Smooth muscle cell (in vitro differentiated cells): ENCODE measurements at regions not wholly inside any gene's neighbourhood (a gene's known extent, or its start where the extent isn't known, plus 50 kb on each side); places are given as distances from the start of the nearest gene placed in this dataset.
A peak's percentile ranks its signal among the peaks of the same experiment; 100 is the strongest.
"Not testable (repeated sequence)": the region's sequence is repeated elsewhere in the genome, so short reads cannot be mapped to it uniquely, and the experiment has no call there.

Experiments used
- DNase-seq: peaks from one replicate; lab custom pipeline; 2025; ENCODE audit not compliant: unreplicated experiment; lab: John Stamatoyannopoulos, UW
- H2AFZ ChIP-seq: fragments of 200-600 bp; sonication (generic); 2 replicates; pipeline ENCODE4 v1.6.0; 2016; ENCODE audit warnings: antibody characterized with exemption, low read depth, mild to moderate bottlenecking
- H3F3A ChIP-seq: fragments of 200-600 bp; sonication (generic); 2 replicates; pipeline ENCODE4 v1.6.0; 2017; ENCODE audit warnings: antibody characterized with exemption, low read depth
- H3K27ac ChIP-seq: fragments of 200-600 bp; sonication (generic); 2 replicates; pipeline ENCODE4 v1.5.1; 2016; ENCODE audit warnings: low read depth, mild to moderate bottlenecking
- H3K27me3 ChIP-seq: fragments of 200-600 bp; sonication (generic); 2 replicates; pipeline ENCODE4 v1.6.1; 2016; ENCODE audit warnings: low read depth, mild to moderate bottlenecking
- H3K36me3 ChIP-seq: fragments of 200-600 bp; sonication (generic); 2 replicates; pipeline ENCODE4 v1.5.1; 2016; ENCODE audit warnings: low read depth
- H3K4me1 ChIP-seq: fragments of 200-600 bp; sonication (generic); 2 replicates; pipeline ENCODE4 v1.5.1; 2016; ENCODE audit warnings: low read depth
- H3K4me2 ChIP-seq: fragments of 200-600 bp; sonication (generic); 2 replicates; pipeline ENCODE4 v1.6.0; 2016; ENCODE audit warnings: mild to moderate bottlenecking
- H3K4me3 ChIP-seq: fragments of 200-600 bp; sonication (generic); 2 replicates; pipeline ENCODE4 v1.5.1; 2016; ENCODE audit warnings: mild to moderate bottlenecking
- H3K79me2 ChIP-seq: fragments of 200-600 bp; sonication (generic); 2 replicates; pipeline ENCODE4 v1.6.0; 2016; ENCODE audit warnings: low read depth, mild to moderate bottlenecking
- H3K9ac ChIP-seq: fragments of 200-600 bp; sonication (generic); 2 replicates; pipeline ENCODE4 v1.6.0; 2016; ENCODE audit warnings: low read depth
- H3K9me3 ChIP-seq: fragments of 200-600 bp; sonication (generic); replicated peaks from 2 replicates; pipeline ENCODE4 v1.5.1; 2016; ENCODE audit warnings: low read depth
- H4K20me1 ChIP-seq: fragments of 200-600 bp; sonication (generic); 2 replicates; pipeline ENCODE4 v1.6.0; 2016; ENCODE audit warnings: low read depth
- CTCF ChIP-seq: fragments of 200-600 bp; sonication (generic); IDR thresholded peaks from 2 replicates; pipeline ENCODE4 v1.5.1; 2017; ENCODE audit warnings: borderline replicate concordance, mild to moderate bottlenecking, antibody characterized with exemption; ENCODE audit not compliant: insufficient read depth, poor library complexity, severe bottlenecking
- WGBS: methylation state at CpG from one replicate; pipeline ENCODE4 v1.1.7; 2016; ENCODE audit warnings: low lambda C conversion rate; 5-methylcytosine and 5-hydroxymethylcytosine counted together

- H3K27me3 ChIP-seq, result peaks cover 5% of the 10 kb centered on the region
- no peak overlapping the region for H3K4me2 ChIP-seq
- no peaks in the 10 kb centered on the region for H3F3A ChIP-seq
- H2AFZ ChIP-seq, result no peak overlapping the region
- DNase-seq, result no peak
- peak overlapping the region; percentile 24 for H3K27ac ChIP-seq
- no peaks in the 10 kb centered on the region for H3K9me3 ChIP-seq
- no peak overlapping the region for H3K4me3 ChIP-seq
- TF ChIP-seq CTCF, result no peak
- WGBS, result 94% methylated on average over 9 of the region's 9 CpGs
- H3K9ac ChIP-seq, result no peak overlapping the region
- no peaks in the 10 kb centered on the region for H3K4me1 ChIP-seq
- H3K36me3 ChIP-seq, result no peaks in the 10 kb centered on the region
- no peaks in the 10 kb centered on the region for H4K20me1 ChIP-seq
- no peaks in the 10 kb centered on the region for H3K79me2 ChIP-seq
Observed at GRCh38 chr10:8159341-8160165, 105.1 kb downstream of the GATA3 start.

GRCh38 chr10:8163824-8164223 is 109.3 kb downstream of the GATA3 start:
- H3K9ac ChIP-seq, result no peak overlapping the region
- H3K36me3 ChIP-seq, result no peaks in the 10 kb centered on the region
- no peaks in the 10 kb centered on the region for H3K4me1 ChIP-seq
- no peaks in the 10 kb centered on the region for H3F3A ChIP-seq
- H2AFZ ChIP-seq, result no peak overlapping the region
- DNase-seq, result no peak
- no peak for TF ChIP-seq CTCF
- no peaks in the 10 kb centered on the region for H4K20me1 ChIP-seq
- no peak overlapping the region for H3K4me2 ChIP-seq
- H3K79me2 ChIP-seq, result no peaks in the 10 kb centered on the region
- H3K27me3 ChIP-seq, result no peaks in the 10 kb centered on the region
- 63% methylated on average over 2 of the region's 2 CpGs for WGBS
- no peaks in the 10 kb centered on the region for H3K9me3 ChIP-seq
- H3K27ac ChIP-seq, result no peak overlapping the region
- H3K4me3 ChIP-seq, result no peak overlapping the region

- not testable (repeated sequence) for H3F3A ChIP-seq, H3K79me2 ChIP-seq, H2AFZ ChIP-seq, H3K9me3 ChIP-seq, H4K20me1 ChIP-seq, H3K27ac ChIP-seq, H3K36me3 ChIP-seq, H3K9ac ChIP-seq, H3K4me2 ChIP-seq, H3K4me1 ChIP-seq, DNase-seq, H3K4me3 ChIP-seq, H3K27me3 ChIP-seq
- WGBS, result 96% methylated on average over 1 of the region's 1 CpG
Observed at GRCh38 chr10:8164640-8165039, 110.2 kb downstream of the GATA3 start.

- Histone ChIP-seq H3K27me3 (no peaks in the 10 kb centered on the region), H3K4me1 (no peaks in the 10 kb centered on the region), H3K4me3 (no peak overlapping the region), H3K79me2 (no peaks in the 10 kb centered on the region), H3K9ac (no peak overlapping the region), H2AFZ (no peak overlapping the region), H3K36me3 (no peaks in the 10 kb centered on the region), H3K4me2 (no peak overlapping the region), H4K20me1 (no peaks in the 10 kb centered on the region), H3K9me3 (no peaks in the 10 kb centered on the region), H3K27ac (no peak overlapping the region), H3F3A (no peaks in the 10 kb centered on the region)
- no peak for TF ChIP-seq CTCF
- DNase-seq, result no peak
Observed at GRCh38 chr10:8168836-8169235, 114.3 kb downstream of the GATA3 start.
